Mesothelial cell of epicardium (in vitro differentiated cells): ENCODE measurements at regions not wholly inside any gene's neighbourhood (a gene's known extent, or its start where the extent isn't known, plus 50 kb on each side); places are given as distances from the start of the nearest gene placed in this dataset.

Experiments used
- DNase-seq, 2 experiments: peaks; one replicate each; pipeline ENCODE4 v3.0.0; 2021; ENCODE audit warnings: low spot score in 2 of 2; ENCODE audit not compliant: unreplicated experiment in 2 of 2
- H3K27ac Mint-ChIP-seq: 2 replicates; pipeline ENCODE4 v1.8.0; 2021; ENCODE audit warnings: mixed read lengths
- H3K27me3 Mint-ChIP-seq: 2 replicates; pipeline ENCODE4 v1.8.0; 2021; ENCODE audit warnings: low read depth, mixed read lengths
- H3K36me3 Mint-ChIP-seq: 2 replicates; pipeline ENCODE4 v1.8.0; 2021; ENCODE audit warnings: mixed read lengths
- H3K4me1 Mint-ChIP-seq: 2 replicates; pipeline ENCODE4 v1.8.0; 2021; ENCODE audit warnings: mixed read lengths
- H3K4me3 Mint-ChIP-seq: 2 replicates; pipeline ENCODE4 v1.8.0; 2021; ENCODE audit warnings: mild to moderate bottlenecking, moderate library complexity, mixed read lengths
- H3K9me3 Mint-ChIP-seq: 2 replicates; pipeline ENCODE4 v1.8.0; 2021; ENCODE audit warnings: mixed read lengths
- TF ChIP-seq, protein P1 (sequence below): fragments of 200-600 bp; sonication (generic); IDR thresholded peaks from one replicate; pipeline ENCODE4 v1.5.0; 2021; ENCODE audit warnings: antibody characterized with exemption; ENCODE audit not compliant: unreplicated experiment

GRCh38 chr15:39025321-39025720 lies 460.7 kb upstream of the RASGRP1 start:
- DNase-seq, result no peak
- Mint-ChIP-seq H3K27ac (no peak overlapping the region), H3K27me3 (no peaks in the 10 kb centered on the region), H3K4me1 (peaks cover 10% of the 10 kb centered on the region), H3K4me3 (no peak overlapping the region), H3K9me3 (no peaks in the 10 kb centered on the region), H3K36me3 (no peaks in the 10 kb centered on the region)
- TF ChIP-seq, protein P1, sequence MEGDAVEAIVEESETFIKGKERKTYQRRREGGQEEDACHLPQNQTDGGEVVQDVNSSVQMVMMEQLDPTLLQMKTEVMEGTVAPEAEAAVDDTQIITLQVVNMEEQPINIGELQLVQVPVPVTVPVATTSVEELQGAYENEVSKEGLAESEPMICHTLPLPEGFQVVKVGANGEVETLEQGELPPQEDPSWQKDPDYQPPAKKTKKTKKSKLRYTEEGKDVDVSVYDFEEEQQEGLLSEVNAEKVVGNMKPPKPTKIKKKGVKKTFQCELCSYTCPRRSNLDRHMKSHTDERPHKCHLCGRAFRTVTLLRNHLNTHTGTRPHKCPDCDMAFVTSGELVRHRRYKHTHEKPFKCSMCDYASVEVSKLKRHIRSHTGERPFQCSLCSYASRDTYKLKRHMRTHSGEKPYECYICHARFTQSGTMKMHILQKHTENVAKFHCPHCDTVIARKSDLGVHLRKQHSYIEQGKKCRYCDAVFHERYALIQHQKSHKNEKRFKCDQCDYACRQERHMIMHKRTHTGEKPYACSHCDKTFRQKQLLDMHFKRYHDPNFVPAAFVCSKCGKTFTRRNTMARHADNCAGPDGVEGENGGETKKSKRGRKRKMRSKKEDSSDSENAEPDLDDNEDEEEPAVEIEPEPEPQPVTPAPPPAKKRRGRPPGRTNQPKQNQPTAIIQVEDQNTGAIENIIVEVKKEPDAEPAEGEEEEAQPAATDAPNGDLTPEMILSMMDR, result no peak

DNA sequence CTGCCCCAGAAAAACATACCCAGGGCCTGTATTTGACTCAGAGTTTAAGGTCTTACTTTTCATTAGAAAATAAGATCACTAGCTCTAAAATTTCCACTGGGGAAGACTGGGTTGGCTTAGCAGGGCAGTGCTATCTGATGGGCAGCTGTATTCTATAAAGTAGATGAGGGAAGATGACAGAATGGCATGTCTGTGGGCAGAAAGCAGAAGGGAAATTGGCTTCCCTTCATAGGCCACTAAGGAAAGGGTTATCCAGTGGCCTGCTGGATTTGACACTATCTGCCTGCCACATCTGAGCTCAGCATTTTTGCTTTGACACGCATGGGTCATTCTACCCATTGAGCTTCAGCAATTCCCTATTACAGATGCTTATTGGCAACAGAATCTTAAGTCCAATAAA lies 461.3 kb upstream of the RASGRP1 start:
- H3K36me3 Mint-ChIP-seq, result no peaks in the 10 kb centered on the region
- TF ChIP-seq, protein P1, result no peak
- H3K27ac Mint-ChIP-seq, result no peak overlapping the region
- H3K4me1 Mint-ChIP-seq, result peaks cover 10% of the 10 kb centered on the region
- no peaks in the 10 kb centered on the region for H3K27me3 Mint-ChIP-seq
- no peak overlapping the region for H3K4me3 Mint-ChIP-seq
- no peaks in the 10 kb centered on the region for H3K9me3 Mint-ChIP-seq
- DNase-seq, result no peak

- Mint-ChIP-seq H3K27me3 (no peaks in the 10 kb centered on the region), H3K4me1 (peaks cover 9% of the 10 kb centered on the region), H3K4me3 (no peak overlapping the region), H3K36me3 (no peaks in the 10 kb centered on the region), H3K27ac (no peak overlapping the region), H3K9me3 (no peaks in the 10 kb centered on the region)
- no peak for DNase-seq
- TF ChIP-seq, protein P1, result no peak
These were observed 463.5 kb upstream of the RASGRP1 start for GRCh38 chr15:39028069-39028468.

- Mint-ChIP-seq H3K36me3 (no peaks in the 10 kb centered on the region), H3K9me3 (no peaks in the 10 kb centered on the region), H3K27me3 (no peaks in the 10 kb centered on the region), H3K27ac (no peak overlapping the region), H3K4me3 (no peak overlapping the region), H3K4me1 (peaks cover 4% of the 10 kb centered on the region)
- TF ChIP-seq, protein P1, result no peak
- DNase-seq, result no peak
These were observed 465.1 kb upstream of the RASGRP1 start for GRCh38 chr15:39029741-39030140.

GRCh38 chr15:39030291-39031070 lies 465.9 kb upstream of the RASGRP1 start:
- H3K4me1 Mint-ChIP-seq, result peaks cover 4% of the 10 kb centered on the region
- no peaks in the 10 kb centered on the region for H3K27me3 Mint-ChIP-seq
- TF ChIP-seq, protein P1, result no peak
- DNase-seq, result no peak
- no peak overlapping the region for H3K4me3 Mint-ChIP-seq
- no peaks in the 10 kb centered on the region for H3K36me3 Mint-ChIP-seq
- no peak overlapping the region for H3K27ac Mint-ChIP-seq
- no peaks in the 10 kb centered on the region for H3K9me3 Mint-ChIP-seq

DNA sequence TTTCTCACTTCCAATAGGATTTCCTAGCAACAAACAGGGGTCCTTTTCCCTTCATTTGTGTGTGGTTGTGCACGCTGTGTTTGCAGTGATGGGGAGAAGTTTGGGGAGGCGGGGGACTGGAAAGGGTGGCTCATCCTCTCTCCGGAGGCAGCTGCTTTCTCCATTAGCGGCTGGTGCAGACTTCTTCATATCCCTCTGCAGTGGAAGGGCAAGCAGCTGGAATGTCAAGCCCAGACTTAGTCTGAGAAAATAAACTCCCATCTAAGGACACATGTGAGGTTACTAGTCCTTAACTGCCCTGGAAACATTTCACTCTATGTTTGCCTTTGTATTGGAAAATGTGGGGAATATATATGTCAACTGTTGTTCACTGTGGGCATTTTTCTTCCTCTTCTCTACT lies 467.0 kb upstream of the RASGRP1 start:
- no peak overlapping the region for H3K27ac Mint-ChIP-seq
- DNase-seq, result no peak
- no peaks in the 10 kb centered on the region for H3K27me3 Mint-ChIP-seq
- H3K9me3 Mint-ChIP-seq, result no peaks in the 10 kb centered on the region
- no peaks in the 10 kb centered on the region for H3K36me3 Mint-ChIP-seq
- TF ChIP-seq, protein P1, result no peak
- peaks cover 4% of the 10 kb centered on the region for H3K4me1 Mint-ChIP-seq
- H3K4me3 Mint-ChIP-seq, result no peak overlapping the region
